Neural crest cell (in vitro differentiated cells): ENCODE measurements at regions not wholly inside any gene's neighbourhood (a gene's known extent, or its start where the extent isn't known, plus 50 kb on each side); places are given as distances from the start of the nearest gene placed in this dataset.

Experiments
- DNase-seq: peaks from one replicate; pipeline ENCODE4 v3.0.0; 2021; ENCODE audit warnings: low read depth, mixed read lengths, low spot score
- H3K27ac Mint-ChIP-seq: one replicate; pipeline ENCODE4 v1.8.0; 2021; ENCODE audit warnings: mild to moderate bottlenecking, mixed read lengths; ENCODE audit not compliant: unreplicated experiment
- H3K27me3 Mint-ChIP-seq: 2 replicates; pipeline ENCODE4 v1.8.0; 2021; ENCODE audit warnings: low read depth, mild to moderate bottlenecking, mixed read lengths
- H3K36me3 Mint-ChIP-seq: 2 replicates; pipeline ENCODE4 v1.8.0; 2021; ENCODE audit warnings: low read depth, mild to moderate bottlenecking, mixed read lengths
- H3K4me1 Mint-ChIP-seq: 2 replicates; pipeline ENCODE4 v1.8.0; 2021; ENCODE audit warnings: mixed read lengths
- H3K4me3 Mint-ChIP-seq: one replicate; pipeline ENCODE4 v1.8.0; 2021; ENCODE audit warnings: mild to moderate bottlenecking, mixed read lengths
- H3K9me3 Mint-ChIP-seq: 2 replicates; pipeline ENCODE4 v1.8.0; 2021; ENCODE audit warnings: mixed read lengths
- TF ChIP-seq, protein P1 (sequence below): fragments of 200-600 bp; sonication (generic); conservative IDR thresholded peaks from 2 replicates; pipeline ENCODE4 v1.5.0; 2021; ENCODE audit warnings: antibody characterized with exemption, mild to moderate bottlenecking

GRCh38 chr3:188974856-188975599, 196.7 kb upstream of the TPRG1 start:
- Mint-ChIP-seq H3K27ac (no peak overlapping the region), H3K4me3 (no peak overlapping the region), H3K9me3 (peaks cover 6% of the 10 kb centered on the region), H3K4me1 (peaks cover 5% of the 10 kb centered on the region), H3K36me3 (peaks cover 6% of the 10 kb centered on the region), H3K27me3 (no peaks in the 10 kb centered on the region)
- DNase-seq: no peak
- TF ChIP-seq, protein P1, sequence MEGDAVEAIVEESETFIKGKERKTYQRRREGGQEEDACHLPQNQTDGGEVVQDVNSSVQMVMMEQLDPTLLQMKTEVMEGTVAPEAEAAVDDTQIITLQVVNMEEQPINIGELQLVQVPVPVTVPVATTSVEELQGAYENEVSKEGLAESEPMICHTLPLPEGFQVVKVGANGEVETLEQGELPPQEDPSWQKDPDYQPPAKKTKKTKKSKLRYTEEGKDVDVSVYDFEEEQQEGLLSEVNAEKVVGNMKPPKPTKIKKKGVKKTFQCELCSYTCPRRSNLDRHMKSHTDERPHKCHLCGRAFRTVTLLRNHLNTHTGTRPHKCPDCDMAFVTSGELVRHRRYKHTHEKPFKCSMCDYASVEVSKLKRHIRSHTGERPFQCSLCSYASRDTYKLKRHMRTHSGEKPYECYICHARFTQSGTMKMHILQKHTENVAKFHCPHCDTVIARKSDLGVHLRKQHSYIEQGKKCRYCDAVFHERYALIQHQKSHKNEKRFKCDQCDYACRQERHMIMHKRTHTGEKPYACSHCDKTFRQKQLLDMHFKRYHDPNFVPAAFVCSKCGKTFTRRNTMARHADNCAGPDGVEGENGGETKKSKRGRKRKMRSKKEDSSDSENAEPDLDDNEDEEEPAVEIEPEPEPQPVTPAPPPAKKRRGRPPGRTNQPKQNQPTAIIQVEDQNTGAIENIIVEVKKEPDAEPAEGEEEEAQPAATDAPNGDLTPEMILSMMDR: no peak

DNA sequence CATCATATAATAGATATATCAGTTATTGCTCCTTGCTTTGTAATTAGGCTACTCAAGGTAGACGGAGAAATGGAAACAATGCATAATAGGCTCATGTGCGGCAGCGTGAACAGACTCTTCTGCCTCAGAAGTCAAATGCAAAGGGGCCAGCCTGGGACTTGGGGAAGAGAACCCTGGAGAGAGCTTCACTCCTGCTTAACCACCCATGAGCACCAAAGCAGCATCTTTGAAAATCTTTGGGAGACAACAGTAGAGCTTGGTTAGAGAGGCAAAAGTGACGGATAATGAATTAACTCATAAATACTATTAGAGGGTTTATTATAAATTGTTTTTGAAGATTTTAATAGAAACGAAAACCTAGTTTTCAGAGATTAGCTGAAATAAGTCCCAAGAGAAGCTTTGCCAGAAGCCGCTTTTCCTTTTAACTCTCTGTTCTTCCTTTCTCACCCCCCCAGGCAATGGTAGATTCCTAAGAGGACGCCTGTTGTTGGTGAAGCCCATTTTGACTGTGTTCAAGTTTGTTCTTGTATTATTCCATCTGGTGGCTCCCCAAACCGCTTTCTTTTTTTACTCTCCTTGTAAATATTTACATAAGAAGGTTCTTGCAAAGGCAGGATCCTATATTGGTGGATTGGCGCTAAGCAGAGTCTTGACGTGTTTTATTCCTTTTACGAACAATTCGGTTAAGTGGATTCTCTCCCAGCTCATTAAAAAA, 196.0 kb upstream of the TPRG1 start:
- H3K9me3 Mint-ChIP-seq: peaks cover 5% of the 10 kb centered on the region
- H3K36me3 Mint-ChIP-seq: peaks cover 5% of the 10 kb centered on the region
- no peak overlapping the region for H3K4me3 Mint-ChIP-seq
- no peaks in the 10 kb centered on the region for H3K27me3 Mint-ChIP-seq
- H3K27ac Mint-ChIP-seq: no peak overlapping the region
- DNase-seq: no peak
- TF ChIP-seq, protein P1: no peak
- peaks cover 5% of the 10 kb centered on the region for H3K4me1 Mint-ChIP-seq

DNA sequence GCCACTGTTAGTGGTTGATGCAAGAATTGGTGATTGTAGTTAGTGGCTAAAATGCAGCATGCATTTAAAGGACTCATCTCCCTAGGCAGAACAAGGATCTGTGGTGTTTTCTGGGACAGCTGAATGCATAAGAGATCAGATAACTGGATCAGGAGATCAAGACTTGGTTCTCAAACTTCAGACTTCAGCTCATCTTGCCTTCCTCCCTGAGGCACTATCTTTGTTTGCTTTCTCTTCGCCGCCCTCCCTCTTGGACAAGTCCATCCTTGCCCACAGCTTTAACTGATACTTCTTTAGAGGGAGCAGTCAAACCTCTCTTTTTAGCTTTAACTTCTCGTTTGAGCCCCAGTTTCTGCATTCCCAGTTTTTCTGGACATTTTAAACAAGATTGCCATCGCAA, 195.4 kb upstream of the TPRG1 start:
- Mint-ChIP-seq H3K36me3 (peaks cover 5% of the 10 kb centered on the region), H3K27me3 (no peaks in the 10 kb centered on the region), H3K4me3 (no peak overlapping the region), H3K4me1 (peaks cover 5% of the 10 kb centered on the region), H3K9me3 (peaks cover 5% of the 10 kb centered on the region), H3K27ac (no peak overlapping the region)
- TF ChIP-seq, protein P1: no peak
- DNase-seq: no peak

- Mint-ChIP-seq H3K9me3 (no peaks in the 10 kb centered on the region), H3K4me1 (peaks cover 5% of the 10 kb centered on the region), H3K4me3 (no peak overlapping the region), H3K27ac (no peak overlapping the region), H3K36me3 (peaks cover 2% of the 10 kb centered on the region), H3K27me3 (no peaks in the 10 kb centered on the region)
- TF ChIP-seq, protein P1: no peak
- no peak for DNase-seq
Observed at GRCh38 chr3:188978421-188979171, 193.2 kb upstream of the TPRG1 start.

DNA sequence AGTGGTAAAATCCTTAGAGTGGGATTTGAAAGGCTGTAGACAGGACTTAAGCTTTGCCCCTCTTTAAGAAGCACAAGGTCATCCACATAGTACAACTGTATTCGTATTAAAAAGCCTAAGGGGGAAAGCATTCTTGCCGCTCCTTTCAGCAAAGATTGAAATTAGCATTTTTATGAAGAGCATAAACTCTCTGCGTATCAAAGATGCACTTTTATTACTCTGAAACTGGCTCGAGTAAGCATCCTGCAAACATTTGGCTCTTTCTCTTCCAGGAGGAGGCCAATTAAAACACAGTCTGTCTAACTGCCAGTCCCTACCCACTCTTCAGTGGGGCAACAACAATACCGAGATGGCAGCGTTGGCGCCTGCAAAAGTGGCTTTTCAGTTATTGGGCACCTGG, 192.5 kb upstream of the TPRG1 start:
- Mint-ChIP-seq H3K4me1 (peaks cover 2% of the 10 kb centered on the region), H3K27me3 (no peaks in the 10 kb centered on the region), H3K36me3 (peaks cover under 1% of the 10 kb centered on the region), H3K9me3 (no peaks in the 10 kb centered on the region), H3K4me3 (no peak overlapping the region), H3K27ac (no peak overlapping the region)
- DNase-seq: no peak
- TF ChIP-seq, protein P1: no peak
